Natural killer cell (primary cell): ENCODE measurements at regions not wholly inside any gene's neighbourhood (a gene's known extent, or its start where the extent isn't known, plus 50 kb on each side); places are given as distances from the start of the nearest gene placed in this dataset.

Experiments used
- ATAC-seq, 3 donors: fragments of 150-1000 bp in 2 of 3; fragments of 200-7000 bp in 1 of 3; cut with Tn5 transposase; 1 replicate in 1 of 3; 2 replicates in 2 of 3; pipeline ENCODE4 v1.10.0; 2021; ENCODE audit warnings: mild to moderate bottlenecking in 2 of 3, moderate library complexity in 2 of 3
- DNase-seq, 2 donors: peaks; one replicate each; pipeline versions ENCODE4 v3.0.0 to v3.0.0-alpha.2; 2013 to 2021; ENCODE audit warnings: mixed read lengths in 1 of 2
- H3K27ac ChIP-seq: one replicate; pipeline ENCODE4 v1.5.1; 2013; ENCODE audit warnings: mild to moderate bottlenecking, low read length
- H3K27me3 ChIP-seq: one replicate; pipeline ENCODE4 v1.6.1; 2013; ENCODE audit warnings: low read length; ENCODE audit not compliant: control insufficient read depth, insufficient read depth
- H3K36me3 ChIP-seq: one replicate; pipeline ENCODE4 v1.6.1; 2013; ENCODE audit warnings: low read length; ENCODE audit not compliant: control insufficient read depth, insufficient read depth
- H3K4me1 ChIP-seq: one replicate; pipeline ENCODE4 v1.6.1; 2013; ENCODE audit warnings: low read length; ENCODE audit not compliant: control insufficient read depth, insufficient read depth
- H3K4me3 ChIP-seq: one replicate; pipeline ENCODE4 v1.5.1; 2013; ENCODE audit warnings: low read length
- H3K9me3 ChIP-seq: one replicate; pipeline ENCODE4 v1.6.1; 2013; ENCODE audit warnings: low read length; ENCODE audit not compliant: control insufficient read depth, insufficient read depth
- H3K27ac Mint-ChIP-seq, 2 donors: one replicate each; pipeline ENCODE4 v1.8.0; 2022; ENCODE audit warnings: mild to moderate bottlenecking in 2 of 2, mixed read lengths in 2 of 2, moderate library complexity in 1 of 2
- H3K27me3 Mint-ChIP-seq, 2 donors: one replicate each; pipeline ENCODE4 v1.8.0; 2022; ENCODE audit warnings: low read depth in 2 of 2, mixed read lengths in 2 of 2
- H3K36me3 Mint-ChIP-seq: one replicate; pipeline ENCODE4 v1.8.0; 2022; ENCODE audit warnings: mixed read lengths
- H3K4me1 Mint-ChIP-seq, 2 donors: one replicate each; pipeline ENCODE4 v1.8.0; 2022; ENCODE audit warnings: mixed read lengths in 2 of 2
- H3K4me3 Mint-ChIP-seq: one replicate; pipeline ENCODE4 v1.8.0; 2022; ENCODE audit warnings: mild to moderate bottlenecking, moderate library complexity, mixed read lengths
- H3K9me3 Mint-ChIP-seq, 2 donors: one replicate each; pipeline ENCODE4 v1.8.0; 2022; ENCODE audit warnings: mixed read lengths in 2 of 2
- CTCF ChIP-seq: fragments of 200-600 bp; IDR thresholded peaks from one replicate; pipeline ENCODE4 v1.8.0; 2022; ENCODE audit warnings: antibody characterized with exemption
- WGBS: methylation state at CpG from one replicate; pipeline ENCODE4 v1.1.7; 2013; ENCODE audit warnings: missing lambda C conversion rate; ENCODE audit not compliant: insufficient coverage; 5-methylcytosine and 5-hydroxymethylcytosine counted together
- intact Hi-C: fragments of 100-400 bp; cut with micrococcal nuclease; formaldehyde crosslinking; loops from one replicate; pipeline ENCODE4 v1.14.2; 2022

GRCh38 chr13:64801768-64802167, 2428.4 kb downstream of the PCDH9 start:
- Mint-ChIP-seq H3K27me3 (no peaks in the 10 kb centered on the region), H3K36me3 (no peaks in the 10 kb centered on the region), H3K4me3 (no peak overlapping the region), H3K9me3 (peaks cover 5 to 7% of the 10 kb centered on the region in 2 donors), H3K4me1 (no peaks in the 10 kb centered on the region), H3K27ac (no peak overlapping the region)
- peaks cover 2% of the 10 kb centered on the region for H3K9me3 ChIP-seq
- TF ChIP-seq CTCF, result no peak
- H3K27ac ChIP-seq, result no peak overlapping the region
- no peak overlapping the region for H3K4me3 ChIP-seq
- 90% methylated on average over 3 of the region's 4 CpGs for whole genome bisulfite sequencing
- H3K27me3 ChIP-seq, result no peaks in the 10 kb centered on the region
- ATAC-seq (no peak), DNase-seq (no peak)
- no peaks in the 10 kb centered on the region for H3K36me3 ChIP-seq
- H3K4me1 ChIP-seq, result no peaks in the 10 kb centered on the region
- intact Hi-C loops, result no loop called here

- H3K36me3 ChIP-seq, result no peaks in the 10 kb centered on the region
- intact Hi-C loops, result no loop called here
- H3K27ac Mint-ChIP-seq, result no peak overlapping the region
- no peaks in the 10 kb centered on the region for H3K36me3 Mint-ChIP-seq
- H3K4me3 ChIP-seq, result no peak overlapping the region
- no CpG with 5 or more reads among the region's 4 CpGs for WGBS
- no peaks in the 10 kb centered on the region for H3K27me3 Mint-ChIP-seq
- no peaks in the 10 kb centered on the region for H3K4me1 ChIP-seq
- H3K27ac ChIP-seq, result no peak overlapping the region
- DNase-seq (no peak), ATAC-seq (no peak)
- H3K9me3 ChIP-seq, result peaks cover 2% of the 10 kb centered on the region
- peaks cover 14 to 16% of the 10 kb centered on the region in 2 donors for H3K9me3 Mint-ChIP-seq
- no peaks in the 10 kb centered on the region for H3K4me1 Mint-ChIP-seq
- H3K27me3 ChIP-seq, result no peaks in the 10 kb centered on the region
- no peak for TF ChIP-seq CTCF
- no peak overlapping the region for H3K4me3 Mint-ChIP-seq
Observed at GRCh38 chr13:64798422-64798821, 2431.7 kb downstream of the PCDH9 start.

GRCh38 chr13:64793592-64793991, 2436.5 kb downstream of the PCDH9 start:
- TF ChIP-seq CTCF, result no peak

GRCh38 chr13:64793131-64793530, 2437.0 kb downstream of the PCDH9 start:
- ATAC-seq, result no peak
- Mint-ChIP-seq H3K36me3 (no peaks in the 10 kb centered on the region), H3K27me3 (no peaks in the 10 kb centered on the region), H3K27ac (no peak overlapping the region), H3K4me1 (no peaks in the 10 kb centered on the region), H3K9me3 (peaks cover 21 to 25% of the 10 kb centered on the region in 2 donors), H3K4me3 (no peak overlapping the region)
- TF ChIP-seq CTCF, result no peak
- no peak for DNase-seq
- no peaks in the 10 kb centered on the region for H3K4me1 ChIP-seq
- no peak overlapping the region for H3K4me3 ChIP-seq
- intact Hi-C loops, result no loop called here
- H3K27me3 ChIP-seq, result no peaks in the 10 kb centered on the region
- 81% methylated on average over 3 of the region's 3 CpGs for WGBS
- H3K36me3 ChIP-seq, result no peaks in the 10 kb centered on the region
- H3K27ac ChIP-seq, result no peak overlapping the region
- H3K9me3 ChIP-seq, result peaks cover 2% of the 10 kb centered on the region

More at GRCh38 chr13:64793592-64793991, 2436.5 kb downstream of the PCDH9 start:
- ATAC-seq (no peak), DNase-seq (no peak)
- Histone ChIP-seq H3K36me3 (no peaks in the 10 kb centered on the region), H3K9me3 (peaks cover 2% of the 10 kb centered on the region), H3K4me3 (no peak overlapping the region), H3K27me3 (no peaks in the 10 kb centered on the region), H3K27ac (no peak overlapping the region), H3K4me1 (no peaks in the 10 kb centered on the region)
- Mint-ChIP-seq H3K27me3 (no peaks in the 10 kb centered on the region), H3K36me3 (no peaks in the 10 kb centered on the region), H3K4me1 (no peaks in the 10 kb centered on the region), H3K4me3 (no peak overlapping the region), H3K9me3 (peaks cover 21 to 25% of the 10 kb centered on the region in 2 donors), H3K27ac (no peak overlapping the region)
- intact Hi-C loops, result no loop called here
- WGBS, result 75% methylated on average over 2 of the region's 3 CpGs
